ENCODE measurements at regions not wholly inside any gene's neighbourhood (a gene's known extent, or its start where the extent isn't known, plus 50 kb on each side); places are given as distances from the start of the nearest gene placed in this dataset.

GRCh38 chr4:30434656-30435055 is 285.5 kb upstream of the PCDH7 start:
- TF ChIP-seq CTCF (IDR thresholded peaks at IDR 0.05) (no peak), POLR2A (IDR thresholded peaks at IDR 0.05) (no peak), EP300 (IDR thresholded peaks at IDR 0.05) (no peak)

Measured in tibial nerve (tissue), 4 donors.